Body of pancreas (tissue), 4 donors: ENCODE measurements at regions not wholly inside any gene's neighbourhood (a gene's known extent, or its start where the extent isn't known, plus 50 kb on each side); places are given as distances from the start of the nearest gene placed in this dataset.

ENCODE experiments used
- ATAC-seq: fragments of 150-250 bp; one replicate; pipeline ENCODE4 v1.9.1; 2016
- DNase-seq, 4 donors: peaks; one replicate each; pipeline ENCODE4 v3.0.0-alpha.2; 2019
- H3K27ac ChIP-seq, 4 donors: fragments of 200-600 bp; sonication (generic); 1 replicate in 3 of 4; 2 replicates in 1 of 4; pipeline versions ENCODE4 v1.5.1 to v1.6.1; 2016 to 2019; ENCODE audit warnings: mild to moderate bottlenecking in 1 of 4, mixed read lengths in 1 of 4, moderate library complexity in 1 of 4
- H3K27me3 ChIP-seq, 2 donors: fragments of 200-600 bp; sonication (generic); one replicate each; pipeline ENCODE4 v1.6.0; 2016; ENCODE audit warnings: mild to moderate bottlenecking in 1 of 2
- H3K36me3 ChIP-seq, 2 donors: fragments of 200-600 bp; sonication (generic); replicated peaks in 1 of 2; 2 replicates each; pipeline ENCODE4 v1.5.1; 2016; ENCODE audit warnings: low read depth in 2 of 2; ENCODE audit not compliant: insufficient read depth in 1 of 2
- H3K4me1 ChIP-seq: fragments of 200-600 bp; sonication (generic); one replicate; pipeline ENCODE4 v1.6.0; 2016
- H3K4me3 ChIP-seq, 2 donors: fragments of 200-600 bp; sonication (generic); 1 replicate in 1 of 2; 2 replicates in 1 of 2; pipeline ENCODE4 v1.5.1; 2016 to 2019
- H3K9me3 ChIP-seq, 3 donors: fragments of 200-600 bp; sonication (generic); 1 replicate in 2 of 3; 2 replicates in 1 of 3; pipeline ENCODE4 v1.5.1; 2016
- CTCF ChIP-seq, 7 experiments: fragments of 450-650 bp in 4 of 7; fragments of 200-600 bp in 3 of 7; sonication (generic) in 3 of 7; IDR thresholded peaks; one replicate each; pipeline ENCODE4 v1.5.1; 2016 to 2019; ENCODE audit warnings: antibody characterized with exemption in 7 of 7
- POLR2A ChIP-seq, 3 donors: fragments of 450-650 bp; IDR thresholded peaks; one replicate each; pipeline ENCODE4 v1.6.1; 2016; ENCODE audit warnings: antibody characterized with exemption in 3 of 3, mild to moderate bottlenecking in 2 of 3
- WGBS, 2 donors: methylation state at CpG; one replicate each; pipeline ENCODE4 v1.1.5; 2017; 5-methylcytosine and 5-hydroxymethylcytosine counted together
- intact Hi-C: fragments of 100-400 bp; cut with DNase I; formaldehyde crosslinking; loops from one replicate; pipeline ENCODE4 v1.15.1; 2023

- DNase-seq (no peak), ATAC-seq (no peak)
- no peak overlapping the region for H3K27ac ChIP-seq
- no peak overlapping the region for H3K4me3 ChIP-seq
- TF ChIP-seq POLR2A (IDR thresholded peaks at IDR 0.05) = no peak
- no peak for TF ChIP-seq CTCF (IDR thresholded peaks at IDR 0.05)
- no peaks in the 10 kb centered on the region for H3K36me3 ChIP-seq
- intact Hi-C loops = no loop called here
- no peaks in the 10 kb centered on the region for H3K4me1 ChIP-seq
- 41 to 56% methylated on average over 7 of the region's 7 CpGs for WGBS, 2 donors
- no peaks in the 10 kb centered on the region for H3K9me3 ChIP-seq
- no peaks in the 10 kb centered on the region for H3K27me3 ChIP-seq
Measured at GRCh38 chr3:34033839-34034238, 235.4 kb downstream of the PDCD6IP start.

GRCh38 chr3:34034840-34035239 lies 236.4 kb downstream of the PDCD6IP start:
- intact Hi-C loops = no loop called here
- TF ChIP-seq POLR2A (IDR thresholded peaks at IDR 0.05) (no peak), CTCF (IDR thresholded peaks at IDR 0.05) (no peak)
- WGBS, 2 donors = 45 to 63% methylated on average over 2 of the region's 2 CpGs

GRCh38 chr3:34035775-34036174 lies 237.3 kb downstream of the PDCD6IP start:
- no peak for DNase-seq
- Histone ChIP-seq H3K9me3 (no peaks in the 10 kb centered on the region), H3K36me3 (no peaks in the 10 kb centered on the region), H3K4me3 (no peak overlapping the region), H3K4me1 (no peaks in the 10 kb centered on the region), H3K27ac (no peak overlapping the region), H3K27me3 (no peaks in the 10 kb centered on the region)
- no peak for ATAC-seq
- WGBS, 2 donors = 29 to 32% methylated on average over 4 of the region's 4 CpGs
- TF ChIP-seq POLR2A (IDR thresholded peaks at IDR 0.05) (no peak), CTCF (IDR thresholded peaks at IDR 0.05) (no peak)
- intact Hi-C loops = no loop called here

More at GRCh38 chr3:34034840-34035239, 236.4 kb downstream of the PDCD6IP start:
- ATAC-seq (no peak), DNase-seq (no peak)
- Histone ChIP-seq H3K36me3 (no peaks in the 10 kb centered on the region), H3K4me1 (no peaks in the 10 kb centered on the region), H3K27me3 (no peaks in the 10 kb centered on the region), H3K9me3 (no peaks in the 10 kb centered on the region), H3K4me3 (no peak overlapping the region), H3K27ac (no peak overlapping the region)

GRCh38 chr3:34037260-34037659 lies 238.8 kb downstream of the PDCD6IP start:
- ATAC-seq (no peak), DNase-seq (no peak)
- Histone ChIP-seq H3K27ac (no peak overlapping the region), H3K4me1 (no peaks in the 10 kb centered on the region), H3K27me3 (no peaks in the 10 kb centered on the region), H3K9me3 (no peaks in the 10 kb centered on the region), H3K36me3 (no peaks in the 10 kb centered on the region), H3K4me3 (no peak overlapping the region)
- no peak for TF ChIP-seq CTCF (IDR thresholded peaks at IDR 0.05)
- TF ChIP-seq POLR2A (IDR thresholded peaks at IDR 0.05) = no peak
- WGBS, 2 donors = 86 to 95% methylated on average over 8 of the region's 8 CpGs
- intact Hi-C loops = no loop called here

GRCh38 chr3:34038131-34038530 lies 239.7 kb downstream of the PDCD6IP start:
- Histone ChIP-seq H3K27me3 (no peaks in the 10 kb centered on the region), H3K36me3 (no peaks in the 10 kb centered on the region), H3K4me1 (no peaks in the 10 kb centered on the region), H3K4me3 (no peak overlapping the region), H3K9me3 (no peaks in the 10 kb centered on the region), H3K27ac (no peak overlapping the region)
- DNase-seq (no peak), ATAC-seq (no peak)
- intact Hi-C loops = no loop called here
- TF ChIP-seq POLR2A (IDR thresholded peaks at IDR 0.05) = no peak
- no peak for TF ChIP-seq CTCF (IDR thresholded peaks at IDR 0.05)
- 29 to 44% methylated on average over 2 of the region's 2 CpGs for WGBS, 2 donors
